Type B pancreatic cell (in vitro differentiated cells): ENCODE measurements at regions not wholly inside any gene's neighbourhood (a gene's known extent, or its start where the extent isn't known, plus 50 kb on each side); places are given as distances from the start of the nearest gene placed in this dataset.

Experiments used
- DNase-seq: peaks from one replicate; pipeline ENCODE4 v3.0.0; 2021; ENCODE audit warnings: mixed read lengths; ENCODE audit not compliant: unreplicated experiment; ENCODE audit errors: extremely low spot score
- H3K27ac Mint-ChIP-seq: 2 replicates; pipeline ENCODE4 v1.8.0; 2021; ENCODE audit warnings: mild to moderate bottlenecking, mixed read lengths
- H3K27me3 Mint-ChIP-seq: 2 replicates; pipeline ENCODE4 v1.8.0; 2021; ENCODE audit warnings: mixed read lengths
- H3K36me3 Mint-ChIP-seq: 2 replicates; pipeline ENCODE4 v1.8.0; 2021; ENCODE audit warnings: mixed read lengths
- H3K4me1 Mint-ChIP-seq: one replicate; pipeline ENCODE4 v1.8.0; 2021; ENCODE audit warnings: mixed read lengths; ENCODE audit not compliant: unreplicated experiment
- H3K4me3 Mint-ChIP-seq: 2 replicates; pipeline ENCODE4 v1.8.0; 2021; ENCODE audit warnings: mild to moderate bottlenecking, mixed read lengths
- H3K9me3 Mint-ChIP-seq: 2 replicates; pipeline ENCODE4 v1.8.0; 2021; ENCODE audit warnings: mixed read lengths
- CTCF ChIP-seq: fragments of 200-600 bp; sonication (generic); conservative IDR thresholded peaks from 2 replicates; pipeline ENCODE4 v1.5.0; 2021; ENCODE audit warnings: antibody characterized with exemption, mild to moderate bottlenecking

GRCh38 chr2:38185012-38185491, 109.1 kb upstream of the CYP1B1 start:
- Mint-ChIP-seq H3K4me1 (peaks cover 18% of the 10 kb centered on the region), H3K36me3 (no peaks in the 10 kb centered on the region), H3K27me3 (no peaks in the 10 kb centered on the region), H3K27ac (no peak overlapping the region), H3K4me3 (no peak overlapping the region), H3K9me3 (peaks cover 14% of the 10 kb centered on the region)
- TF ChIP-seq CTCF, result no peak
- DNase-seq, result no peak

GRCh38 chr2:38182492-38183003, 106.6 kb upstream of the CYP1B1 start:
- Mint-ChIP-seq H3K36me3 (no peaks in the 10 kb centered on the region), H3K27me3 (no peaks in the 10 kb centered on the region), H3K4me1 (peaks cover 35% of the 10 kb centered on the region), H3K27ac (no peak overlapping the region), H3K9me3 (peaks cover 16% of the 10 kb centered on the region), H3K4me3 (no peak overlapping the region)
- TF ChIP-seq CTCF, result no peak
- DNase-seq, result no peak

- H3K27ac Mint-ChIP-seq, result no peak overlapping the region
- H3K4me3 Mint-ChIP-seq, result no peak overlapping the region
- H3K9me3 Mint-ChIP-seq, result peaks cover 14% of the 10 kb centered on the region
Observed at GRCh38 chr2:38181806-38182491, 106.0 kb upstream of the CYP1B1 start.

GRCh38 chr2:38180754-38181153, 104.8 kb upstream of the CYP1B1 start:
- Mint-ChIP-seq H3K27me3 (no peaks in the 10 kb centered on the region), H3K4me1 (peaks cover 39% of the 10 kb centered on the region), H3K27ac (no peak overlapping the region), H3K36me3 (no peaks in the 10 kb centered on the region), H3K4me3 (no peak overlapping the region), H3K9me3 (peaks cover 10% of the 10 kb centered on the region)
- DNase-seq, result no peak
- no peak for TF ChIP-seq CTCF

More at GRCh38 chr2:38181806-38182491, 106.0 kb upstream of the CYP1B1 start:
- Mint-ChIP-seq H3K4me1 (peaks cover 35% of the 10 kb centered on the region), H3K36me3 (no peaks in the 10 kb centered on the region), H3K27me3 (no peaks in the 10 kb centered on the region)
- no peak for DNase-seq
- no peak for TF ChIP-seq CTCF

GRCh38 chr2:38178556-38179419, 102.8 kb upstream of the CYP1B1 start:
- peak overlapping the region; percentile 81 for H3K27ac Mint-ChIP-seq
- H3K4me1 Mint-ChIP-seq, result peaks cover 45% of the 10 kb centered on the region
- H3K4me3 Mint-ChIP-seq, result peak overlapping the region; percentile 51

More at GRCh38 chr2:38178556-38179419, 102.8 kb upstream of the CYP1B1 start:
- no peak for DNase-seq
- peaks cover 13% of the 10 kb centered on the region for H3K9me3 Mint-ChIP-seq
- H3K36me3 Mint-ChIP-seq, result peaks cover 4% of the 10 kb centered on the region
- no peaks in the 10 kb centered on the region for H3K27me3 Mint-ChIP-seq
- TF ChIP-seq CTCF, result no peak
